OCI-M2 (cell line): ENCODE measurements at regions not wholly inside any gene's neighbourhood (a gene's known extent, or its start where the extent isn't known, plus 50 kb on each side); places are given as distances from the start of the nearest gene placed in this dataset.
"Not testable (repeated sequence)": the region's sequence is repeated elsewhere in the genome, so short reads cannot be mapped to it uniquely, and the experiment has no call there.

Source experiments
- DNase-seq: peaks from one replicate; lab custom pipeline; 2025; ENCODE audit not compliant: unreplicated experiment; lab: John Stamatoyannopoulos, UW

- DNase-seq = not testable (repeated sequence)
These were observed 302.6 kb upstream of the TARS1 start for GRCh38 chr5:33138145-33138544.

DNA sequence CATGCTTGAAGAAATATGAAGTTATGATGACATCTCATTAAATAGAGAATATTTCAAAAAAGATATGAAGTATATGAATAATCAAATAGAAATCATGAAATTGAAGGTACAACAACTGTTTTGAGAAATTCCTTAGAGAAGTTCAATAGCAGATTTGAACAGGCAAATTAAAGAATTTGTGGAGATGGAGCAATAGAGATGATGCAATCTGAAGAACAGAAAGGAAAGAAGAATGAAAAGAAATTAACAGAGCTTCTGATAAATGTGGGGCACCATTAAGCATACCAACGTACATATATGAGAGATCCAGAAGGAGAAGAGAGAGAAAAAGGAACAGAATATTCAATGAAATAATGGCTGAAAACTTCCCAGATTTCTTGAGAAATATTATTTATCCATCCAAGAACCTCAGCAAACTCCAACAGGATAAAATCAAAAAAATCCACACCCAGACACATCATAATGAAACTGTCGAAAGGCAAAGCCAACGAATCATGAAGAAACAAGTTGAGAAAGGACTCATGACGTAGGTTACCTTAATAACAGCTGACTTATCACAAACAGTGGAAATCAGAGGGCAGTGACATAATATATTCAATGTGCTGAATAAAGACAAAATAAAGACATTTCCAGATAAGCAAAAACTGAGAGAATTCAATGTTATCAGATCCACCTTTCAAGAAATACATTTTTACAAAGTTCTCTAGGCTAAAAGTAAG, 297.2 kb upstream of the TARS1 start:
- DNase-seq = no peak

- no peak for DNase-seq
These were observed 293.9 kb upstream of the TARS1 start for GRCh38 chr5:33146881-33147280.

DNA sequence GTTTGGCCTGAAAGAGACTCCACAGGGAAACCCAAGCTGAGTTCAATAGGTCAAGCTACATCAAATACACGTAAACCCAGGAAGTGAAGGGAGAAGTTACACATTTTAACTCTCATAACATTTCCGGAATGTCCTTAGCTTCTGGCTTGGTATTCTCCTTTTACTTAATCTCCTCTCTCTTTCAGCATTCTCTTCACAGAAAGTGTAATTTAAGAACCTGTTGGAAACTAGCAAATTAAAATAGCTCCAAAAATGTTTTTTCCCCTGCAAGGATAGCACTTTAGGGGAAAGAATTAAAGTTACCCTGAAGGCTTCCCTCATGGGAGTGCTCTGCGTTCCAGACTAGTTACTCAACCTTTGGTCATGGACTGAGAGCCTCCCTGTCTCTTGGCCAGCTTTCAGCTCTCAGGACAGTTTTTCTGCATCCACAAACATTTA, 292.7 kb upstream of the TARS1 start:
- no peak for DNase-seq

DNA sequence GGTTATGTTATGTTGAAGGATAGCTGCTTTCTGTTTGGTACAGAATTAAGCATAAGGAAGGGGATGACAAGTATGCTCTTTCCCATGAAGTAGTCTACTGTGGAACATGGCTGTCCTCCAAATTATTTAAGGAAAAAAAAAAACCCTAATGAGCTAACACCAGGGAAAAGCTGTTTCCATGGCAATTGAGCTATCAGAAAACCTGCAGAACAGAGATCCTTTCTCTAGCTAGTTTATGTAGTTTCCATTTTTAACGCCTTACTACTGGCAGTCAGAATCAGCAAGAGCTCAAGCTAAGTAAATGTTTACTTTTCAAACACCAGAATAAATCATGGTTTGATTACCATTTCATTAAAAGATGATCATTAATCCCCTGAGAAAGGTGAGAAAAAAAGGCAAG, 287.4 kb upstream of the TARS1 start:
- DNase-seq = no peak

DNA sequence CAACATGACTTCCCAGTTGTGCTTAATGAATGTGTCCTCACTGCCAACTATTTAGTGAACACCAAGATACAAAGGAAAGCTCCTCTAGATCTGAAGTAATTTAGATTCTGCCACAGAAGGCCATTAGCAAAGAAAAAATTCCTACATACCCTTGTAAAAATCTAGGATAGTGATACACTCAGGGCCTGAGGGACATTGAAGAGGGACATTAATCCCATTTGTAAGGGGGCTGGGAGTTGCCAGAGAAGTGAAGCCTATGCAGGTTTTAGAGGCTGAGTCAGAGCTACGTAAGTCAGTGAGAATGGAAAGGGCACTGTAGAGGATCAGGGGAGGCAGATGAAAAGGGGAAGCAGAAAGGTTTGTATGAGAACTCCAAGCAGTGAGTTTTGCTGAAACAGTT, 286.9 kb upstream of the TARS1 start:
- DNase-seq = no peak

DNA sequence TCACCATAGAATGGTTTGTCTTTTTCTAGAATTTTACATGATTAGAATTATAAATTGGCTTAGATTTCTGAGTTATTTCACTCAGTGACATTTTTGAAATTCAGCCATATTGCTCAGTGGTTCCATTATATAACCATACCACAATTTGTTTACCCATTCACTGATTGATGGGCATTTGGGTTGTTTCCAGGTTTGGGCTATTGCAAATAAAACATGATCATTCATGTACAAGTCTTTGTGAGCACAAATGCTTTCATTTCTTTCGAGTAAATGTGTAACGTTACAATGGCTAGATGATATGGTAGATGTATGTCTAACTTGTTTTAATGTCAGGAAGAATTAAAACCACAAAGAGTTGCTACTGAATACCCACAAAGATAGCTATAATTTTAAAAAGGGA, 279.9 kb upstream of the TARS1 start:
- no peak for DNase-seq

- no peak for DNase-seq
These were observed 279.3 kb upstream of the TARS1 start for GRCh38 chr5:33161421-33161820.

GRCh38 chr5:33162057-33162456, 278.7 kb upstream of the TARS1 start:
- DNase-seq = no peak

GRCh38 chr5:33166522-33166921, 274.2 kb upstream of the TARS1 start:
- no peak for DNase-seq

- no peak for DNase-seq
These were observed 273.8 kb upstream of the TARS1 start for GRCh38 chr5:33166948-33167347.

- DNase-seq = no peak
These were observed 273.2 kb upstream of the TARS1 start for GRCh38 chr5:33167541-33167940.

DNA sequence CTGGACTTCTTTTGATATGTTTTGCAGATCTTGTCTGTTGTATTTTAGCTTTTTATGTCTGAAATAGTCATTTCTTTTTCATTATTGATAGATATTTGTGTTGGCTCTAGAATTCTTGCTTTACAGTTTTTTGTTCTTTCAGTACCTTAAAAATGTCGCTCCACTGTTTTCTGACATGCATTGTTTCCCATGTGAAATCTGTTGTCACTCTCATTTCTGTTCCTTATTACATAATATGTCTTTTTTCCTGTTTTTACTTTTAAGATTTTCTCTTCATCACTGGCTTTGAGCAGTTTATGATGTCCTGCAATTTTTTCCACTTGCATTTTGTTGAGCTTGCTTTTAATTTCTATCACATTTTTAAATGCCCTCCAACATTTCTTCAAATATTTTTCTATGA, 270.4 kb upstream of the TARS1 start:
- DNase-seq = no peak

DNA sequence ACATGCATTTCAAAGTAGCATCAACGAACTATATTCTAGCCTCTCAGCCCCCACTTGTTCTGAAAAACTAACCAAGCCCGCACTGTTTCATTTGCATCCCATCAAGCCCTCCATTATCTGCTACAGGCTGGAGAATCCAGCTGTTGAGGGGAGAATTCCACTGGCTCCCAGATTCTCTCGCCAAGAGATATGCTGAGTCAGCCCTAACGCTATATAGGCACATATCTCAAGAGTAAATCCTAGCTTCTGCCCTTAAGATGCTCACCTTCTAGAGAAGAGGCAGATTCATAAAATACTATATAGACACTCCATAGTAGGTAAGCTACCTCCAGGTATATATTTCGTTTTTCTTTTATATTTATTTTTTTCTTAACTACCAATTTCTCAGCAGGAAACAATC, 266.4 kb upstream of the TARS1 start:
- DNase-seq = no peak

DNA sequence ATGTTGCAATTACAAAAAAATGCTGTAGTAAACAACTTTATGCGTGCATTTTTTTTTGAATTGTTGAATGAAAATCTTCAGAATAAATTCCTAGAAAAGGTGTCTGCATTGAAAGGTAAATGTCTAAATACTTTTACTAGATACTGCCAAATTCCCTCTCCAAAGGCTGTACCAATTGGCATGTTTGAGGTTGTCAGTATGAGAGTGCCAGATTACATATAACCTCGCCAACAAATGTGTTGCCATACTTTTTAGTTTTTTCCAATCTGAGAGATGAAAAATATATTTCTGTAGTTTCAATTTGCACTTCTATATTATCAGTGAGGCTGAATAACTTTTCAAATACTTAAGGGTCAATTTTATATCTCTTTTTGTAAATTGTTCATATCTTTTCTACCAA, 261.5 kb upstream of the TARS1 start:
- DNase-seq = no peak

DNA sequence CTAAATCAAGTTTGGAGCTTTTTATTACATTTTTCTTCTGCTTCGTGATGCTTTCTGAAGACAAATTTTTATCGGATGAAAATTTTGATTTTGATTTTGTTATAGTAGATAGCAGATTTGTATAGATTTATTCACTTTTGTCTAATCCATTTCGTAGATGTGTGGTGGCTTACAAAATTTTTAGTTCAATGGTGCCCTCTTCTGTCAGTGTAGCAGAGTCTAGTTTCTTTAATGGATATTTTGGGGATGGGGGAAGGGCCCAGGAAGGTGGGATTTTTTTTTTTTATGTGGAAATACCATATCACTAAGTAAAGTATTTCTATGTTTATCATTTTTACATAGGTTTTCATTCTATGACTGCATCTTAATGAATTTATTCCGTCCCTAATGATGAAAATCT, 259.9 kb upstream of the TARS1 start:
- DNase-seq = peak; percentile 53

DNA sequence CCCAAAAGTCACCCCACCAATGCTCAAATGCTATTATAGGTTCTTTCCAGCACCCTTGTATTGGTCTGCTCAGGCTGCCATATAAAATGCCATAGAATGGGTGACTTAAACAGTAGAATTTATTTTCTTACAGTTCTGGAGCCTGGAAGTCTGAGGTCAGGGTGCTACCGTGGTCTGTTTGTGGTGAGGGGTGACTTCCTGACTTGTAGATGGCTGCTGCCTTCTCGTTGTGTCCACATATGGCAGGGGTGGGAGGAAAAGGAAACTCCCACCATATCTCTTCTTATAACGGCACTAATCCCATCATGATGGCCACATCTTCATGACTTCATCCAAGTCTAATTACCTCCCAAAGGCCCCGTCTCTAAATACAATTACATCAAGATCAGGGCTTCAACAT, 257.8 kb upstream of the TARS1 start:
- DNase-seq = no peak

- DNase-seq = peak; percentile 66
These were observed 256.4 kb upstream of the TARS1 start for GRCh38 chr5:33184367-33184766.

DNA sequence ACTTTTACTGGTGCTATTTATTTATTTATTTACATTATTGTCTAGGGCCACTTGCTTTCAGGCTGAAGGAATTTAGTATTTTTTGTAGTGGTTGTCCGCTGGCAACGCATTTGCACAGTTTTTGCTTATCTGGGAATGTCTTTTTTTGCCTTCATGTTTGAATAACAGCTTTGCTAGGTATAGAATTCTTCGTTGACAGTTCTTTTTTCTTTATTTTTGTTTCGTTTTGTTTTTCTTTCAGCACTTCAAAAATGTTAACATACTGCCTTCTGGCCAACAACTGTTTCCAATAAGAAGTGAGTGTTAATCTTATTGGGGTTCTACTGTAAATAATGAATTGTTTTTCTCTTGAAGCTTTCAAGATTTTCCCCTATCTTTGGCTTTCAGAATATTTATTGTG, 252.7 kb upstream of the TARS1 start:
- no peak for DNase-seq

DNA sequence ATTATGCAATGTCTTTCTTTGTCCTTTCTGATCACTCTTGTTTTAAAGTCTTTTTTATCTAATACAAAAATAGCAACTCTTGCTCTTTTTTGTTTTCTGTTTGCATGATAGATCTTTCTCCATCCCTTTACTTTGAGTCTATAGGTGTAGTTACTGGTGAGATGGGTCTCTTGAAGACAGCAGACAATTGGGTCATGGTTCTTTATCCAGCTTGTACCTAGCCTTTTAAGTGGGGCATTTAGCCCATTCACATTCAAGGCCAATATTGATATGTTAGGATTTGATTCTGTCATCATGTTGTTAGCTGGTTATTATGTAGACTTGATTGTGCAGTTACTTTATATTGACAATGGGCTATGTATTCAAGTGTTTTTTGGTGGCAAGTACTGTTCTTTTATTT, 245.9 kb upstream of the TARS1 start:
- no peak for DNase-seq

DNA sequence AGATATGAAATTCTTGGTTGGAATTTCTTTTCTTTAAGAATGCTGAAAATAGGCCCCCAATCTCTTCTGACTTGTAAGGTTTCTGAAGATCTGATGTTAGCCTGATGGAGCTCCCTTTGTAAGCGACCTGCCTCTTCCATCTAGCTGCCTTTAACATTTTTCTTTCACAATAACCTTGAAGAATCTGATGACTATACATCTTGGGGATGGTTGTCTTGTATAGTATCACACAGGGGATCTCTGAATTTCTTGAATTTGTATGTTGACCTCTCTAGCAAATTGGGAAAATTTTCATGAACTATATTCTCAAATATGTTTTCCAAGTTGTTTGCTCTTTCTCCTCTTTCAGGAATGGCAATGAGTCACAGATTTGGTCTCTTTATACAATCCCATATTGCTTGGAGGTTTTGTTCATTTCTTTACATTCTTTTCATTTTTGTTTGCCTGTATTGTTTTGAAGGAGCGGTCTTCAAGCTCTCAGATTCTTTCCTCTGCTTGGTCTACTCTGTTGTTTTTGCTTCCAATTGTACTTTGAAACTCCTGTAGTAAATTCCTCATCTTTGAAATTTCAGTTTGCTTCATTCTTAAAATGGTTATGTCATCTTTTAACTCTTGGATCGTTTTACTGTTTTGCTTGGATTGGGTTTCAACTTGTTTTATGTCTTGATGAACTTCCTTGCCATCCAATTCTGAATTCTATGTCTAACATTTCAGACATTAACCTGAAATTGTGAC, 245.2 kb upstream of the TARS1 start:
- no peak for DNase-seq

- DNase-seq = no peak
These were observed 241.9 kb upstream of the TARS1 start for GRCh38 chr5:33198836-33199235.

- peak; percentile 35 for DNase-seq
These were observed 236.8 kb upstream of the TARS1 start for GRCh38 chr5:33203931-33204330.
